HEK293T (cell line): ENCODE measurements at regions not wholly inside any gene's neighbourhood (a gene's known extent, or its start where the extent isn't known, plus 50 kb on each side); places are given as distances from the start of the nearest gene placed in this dataset.
A peak's percentile ranks its signal among the peaks of the same experiment; 100 is the strongest.

Source experiments
- CTCF ChIA-PET: fragments of 350-600 bp; formaldehyde crosslinking; extraction: SDS; loops from one replicate; lab custom pipeline; 2021; ENCODE audit warnings: antibody characterized with exemption, inconsistent platforms; lab: Yijun Ruan, JAX
- POLR2A ChIA-PET: fragments of 350-600 bp; formaldehyde crosslinking; extraction: SDS; loops from one replicate; lab custom pipeline; 2020; ENCODE audit warnings: antibody characterized with exemption, inconsistent platforms; lab: Yijun Ruan, JAX
- DNase-seq: peaks from one replicate; pipeline ENCODE4 v3.0.0; 2012; ENCODE audit warnings: mixed read lengths; ENCODE audit errors: extremely low spot score
- ARNT ChIP-seq: fragments of 450-650 bp; IDR thresholded peaks from 2 replicates; pipeline ENCODE4 v1.6.1; 2017; ENCODE audit warnings: mild to moderate bottlenecking
- BHLHE40 ChIP-seq: fragments of 450-650 bp; IDR thresholded peaks from 2 replicates; pipeline ENCODE4 v1.6.1; 2016; ENCODE audit warnings: mild to moderate bottlenecking, moderate library complexity, borderline replicate concordance
- CTBP1 ChIP-seq: fragments of 450-650 bp; IDR thresholded peaks from 2 replicates; pipeline ENCODE4 v1.6.1; 2016; ENCODE audit warnings: borderline replicate concordance
- ELF4 ChIP-seq: fragments of 450-650 bp; IDR thresholded peaks from 2 replicates; pipeline ENCODE4 v1.6.1; 2017; ENCODE audit warnings: antibody characterized with exemption
- FOXA1 ChIP-seq: fragments of 450-650 bp; IDR thresholded peaks from 2 replicates; pipeline ENCODE4 v1.6.1; 2016; ENCODE audit warnings: mild to moderate bottlenecking
- FOXK2 ChIP-seq: fragments of 450-650 bp; IDR thresholded peaks from 2 replicates; pipeline ENCODE4 v1.6.1; 2016; ENCODE audit warnings: mild to moderate bottlenecking
- FOXM1 ChIP-seq: fragments of 450-650 bp; IDR thresholded peaks from 2 replicates; pipeline ENCODE4 v1.6.1; 2017; ENCODE audit warnings: mild to moderate bottlenecking, borderline replicate concordance
- HDGF ChIP-seq: fragments of 450-650 bp; IDR thresholded peaks from 2 replicates; pipeline ENCODE4 v1.6.1; 2017; ENCODE audit warnings: antibody characterized with exemption, borderline replicate concordance
- L3MBTL2 ChIP-seq: fragments of 450-650 bp; conservative IDR thresholded peaks from 2 replicates; pipeline ENCODE4 v1.6.1; 2016; ENCODE audit warnings: mild to moderate bottlenecking
- LEF1 ChIP-seq: fragments of 450-650 bp; IDR thresholded peaks from 2 replicates; pipeline ENCODE4 v1.6.1; 2017; ENCODE audit warnings: mild to moderate bottlenecking, borderline replicate concordance
- NFRKB ChIP-seq: fragments of 450-650 bp; IDR thresholded peaks from 2 replicates; pipeline ENCODE4 v1.6.1; 2016; ENCODE audit warnings: mild to moderate bottlenecking, moderate library complexity
- PKNOX1 ChIP-seq: fragments of 450-650 bp; IDR thresholded peaks from 2 replicates; pipeline ENCODE4 v1.6.1; 2016
- SP1 ChIP-seq: fragments of 450-650 bp; IDR thresholded peaks from 2 replicates; pipeline ENCODE4 v1.6.1; 2017
- SUZ12 ChIP-seq: fragments of 450-650 bp; IDR thresholded peaks from 2 replicates; pipeline ENCODE4 v1.6.1; 2016; ENCODE audit warnings: mild to moderate bottlenecking
- TARDBP ChIP-seq: fragments of 450-650 bp; IDR thresholded peaks from 2 replicates; pipeline ENCODE4 v1.6.1; 2016
- ZNF384 ChIP-seq: fragments of 450-650 bp; IDR thresholded peaks from 2 replicates; pipeline ENCODE4 v1.6.1; 2016

GRCh38 chr12:79534029-79534867, 156.5 kb downstream of the PAWR start:
- ChIA-PET POLR2A (interaction anchor here (0.7 kb wide), 1 partner anchor 443 kb away, joined by 3 read pairs; no protein-coding TSS in a partner anchor), CTCF (interaction anchor here (0.6 kb wide), 1 partner anchor 123 kb away, joined by 3 read pairs; no protein-coding TSS in a partner anchor)
- DNase-seq = no peak
- TF ChIP-seq ARNT = no peak
- TF ChIP-seq LEF1 = no peak
- TF ChIP-seq ELF4 = no peak
- no peak for TF ChIP-seq FOXA1
- no peak for TF ChIP-seq ZNF384
- TF ChIP-seq BHLHE40 = no peak
- TF ChIP-seq NFRKB = no peak
- no peak for TF ChIP-seq L3MBTL2
- TF ChIP-seq SP1 = no peak
- no peak for TF ChIP-seq FOXK2
- TF ChIP-seq FOXM1 = no peak

GRCh38 chr12:79532907-79533288, 157.9 kb downstream of the PAWR start:
- DNase-seq = peak; percentile 37
- CTCF ChIA-PET = interaction anchor here (0.8 kb wide), 1 partner anchor 16 kb away, joined by 3 read pairs; no protein-coding TSS in a partner anchor
- POLR2A ChIA-PET = no interaction called here
- TF ChIP-seq FOXA1 = no peak

DNA sequence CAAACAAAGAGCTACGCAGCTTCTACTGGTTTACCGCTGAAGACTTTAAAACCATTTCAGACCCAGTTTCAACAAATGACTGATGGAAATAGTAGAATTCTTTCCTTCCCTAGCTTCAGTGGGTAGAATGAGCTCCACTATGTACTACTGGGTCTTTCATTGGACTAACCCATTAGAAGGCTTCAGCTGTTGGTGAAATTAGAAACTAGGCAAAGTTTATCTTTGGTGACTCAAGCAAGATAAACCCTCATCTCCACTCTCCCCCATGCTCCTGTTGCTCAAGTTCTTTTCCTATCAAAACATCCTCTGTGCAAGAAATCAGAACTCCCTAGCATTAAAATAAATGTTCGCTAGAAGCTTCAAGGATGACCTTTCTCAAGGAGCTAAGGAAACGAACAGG, 159.2 kb downstream of the PAWR start:
- CTCF ChIA-PET = no interaction called here
- no peak for TF ChIP-seq FOXK2
- no peak for DNase-seq
- POLR2A ChIA-PET = no interaction called here

- no peak for TF ChIP-seq BHLHE40
- no peak for TF ChIP-seq ELF4
- TF ChIP-seq SUZ12 = no peak
- no peak for TF ChIP-seq FOXK2
- TF ChIP-seq HDGF = no peak
- TF ChIP-seq FOXM1 = no peak
- no peak for TF ChIP-seq NFRKB
- TF ChIP-seq CTBP1 = no peak
- TF ChIP-seq PKNOX1 = no peak
- no peak for TF ChIP-seq SP1
- no peak for TF ChIP-seq TARDBP
- no peak for DNase-seq
These were observed 163.3 kb downstream of the PAWR start for GRCh38 chr12:79527473-79527872.

GRCh38 chr12:79525357-79525756, 165.4 kb downstream of the PAWR start:
- CTCF ChIA-PET = no interaction called here
- no peak for DNase-seq
- POLR2A ChIA-PET = no interaction called here
- TF ChIP-seq SP1 = no peak
- no peak for TF ChIP-seq TARDBP
- TF ChIP-seq ELF4 = no peak
- no peak for TF ChIP-seq SUZ12
- no peak for TF ChIP-seq CTBP1

More at GRCh38 chr12:79527473-79527872, 163.3 kb downstream of the PAWR start:
- CTCF ChIA-PET = no interaction called here
- POLR2A ChIA-PET = no interaction called here

DNA sequence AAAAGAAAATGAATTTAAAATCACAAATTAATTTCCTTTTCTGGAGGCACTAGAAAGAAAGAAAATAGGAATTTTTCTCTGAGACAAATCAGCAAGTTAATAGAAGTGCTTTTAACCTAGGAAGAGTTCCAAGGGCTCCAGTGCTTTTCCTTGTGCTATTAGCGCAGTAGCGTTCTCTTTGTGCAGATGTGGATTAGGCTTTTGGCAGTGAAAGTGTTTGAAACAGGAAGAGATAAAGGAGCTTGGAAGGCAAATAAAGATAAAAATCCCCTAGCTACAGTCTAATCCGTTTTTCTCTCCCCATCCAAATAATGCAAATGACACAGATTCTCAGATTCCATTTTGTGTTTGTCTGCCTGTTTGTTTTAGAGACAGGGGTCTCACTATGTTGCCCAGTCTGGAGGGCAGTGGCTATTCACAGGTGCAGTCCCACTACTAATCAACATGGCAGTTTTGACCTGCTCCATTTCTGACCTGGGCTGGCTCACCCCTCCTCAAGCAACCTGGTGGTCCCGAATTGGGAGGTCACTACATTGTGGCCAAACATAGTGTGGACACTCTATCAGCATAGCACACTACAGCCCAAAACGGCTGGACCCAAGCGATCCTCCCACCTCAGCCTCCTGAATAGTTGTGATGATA, 166.1 kb downstream of the PAWR start:
- DNase-seq = no peak
- POLR2A ChIA-PET = no interaction called here
- CTCF ChIA-PET = no interaction called here
- TF ChIP-seq NFRKB (no peak), ELF4 (no peak), BHLHE40 (no peak), ZNF384 (no peak), PKNOX1 (no peak), TARDBP (no peak)

DNA sequence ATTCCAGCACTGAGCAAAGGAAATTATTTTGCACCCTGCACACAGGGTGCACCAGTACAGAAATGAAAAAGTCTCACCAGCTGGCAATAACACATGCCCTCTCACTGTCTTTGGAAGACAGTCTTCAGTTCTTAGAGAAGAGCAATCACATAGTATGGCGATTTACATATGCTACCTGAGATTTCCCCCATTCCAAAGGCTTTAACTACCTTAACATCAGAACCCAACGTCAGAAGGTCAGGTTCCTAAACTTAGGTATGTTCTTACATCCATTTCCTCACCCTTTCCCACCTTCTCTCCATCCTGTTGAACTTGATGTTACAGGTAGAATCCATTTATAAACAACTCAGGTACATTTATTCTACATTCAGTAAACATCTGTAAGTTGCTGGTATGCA, 167.8 kb downstream of the PAWR start:
- ChIA-PET POLR2A (no interaction called here), CTCF (no interaction called here)
- TF ChIP-seq ARNT = no peak
- no peak for TF ChIP-seq CTBP1
- TF ChIP-seq NFRKB = no peak
- TF ChIP-seq L3MBTL2 = no peak
- no peak for TF ChIP-seq ZNF384
- no peak for TF ChIP-seq SP1
- no peak for TF ChIP-seq HDGF
- TF ChIP-seq FOXA1 = no peak
- DNase-seq = no peak
